ENCODE measurements at regions not wholly inside any gene's neighbourhood (a gene's known extent, or its start where the extent isn't known, plus 50 kb on each side); places are given as distances from the start of the nearest gene placed in this dataset.

DNA sequence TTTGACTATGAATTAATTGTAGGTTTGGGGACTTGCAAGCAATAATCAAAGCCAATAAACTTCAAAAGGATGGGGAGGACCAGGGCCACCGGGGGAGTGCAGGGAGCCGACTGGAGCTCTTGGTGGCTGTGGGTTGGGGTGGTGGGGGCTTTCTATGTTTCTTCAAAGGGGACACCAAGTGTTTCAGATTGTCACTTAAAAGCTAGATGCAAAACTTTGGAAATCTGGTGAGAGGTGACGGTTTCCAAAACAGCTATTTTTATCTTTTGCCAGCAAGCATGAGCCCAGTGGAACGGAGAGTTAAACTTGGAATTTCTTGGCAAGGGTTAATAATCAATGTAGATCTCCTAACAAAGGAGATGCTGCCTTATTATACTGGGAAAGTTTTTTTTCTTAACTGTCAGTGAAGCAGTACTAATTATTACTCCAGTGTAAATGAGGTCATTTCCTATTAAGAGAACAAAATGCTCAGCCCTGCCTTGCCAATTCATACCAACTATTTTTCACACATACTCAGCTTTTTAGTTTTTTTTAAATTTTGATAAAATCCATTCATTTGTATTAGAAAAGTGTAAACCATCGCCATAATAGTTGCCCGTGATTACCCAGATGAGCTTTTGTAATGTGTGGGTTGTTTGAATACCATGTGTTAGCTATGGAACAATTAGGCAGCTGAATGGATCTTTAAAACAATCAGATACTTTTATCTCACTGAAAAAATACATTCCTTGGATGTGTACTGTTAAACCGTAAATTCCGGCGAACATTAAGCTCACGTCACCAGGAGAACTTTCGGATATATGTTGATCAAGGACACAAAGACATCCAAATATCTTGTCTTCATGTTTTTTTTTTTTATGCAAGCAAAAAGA is 95.9 kb upstream of the ZNF536 start:
- Mint-ChIP-seq H3K9me3 (peaks cover 6 to 22% (median 14%) of the 10 kb centered on the region in 7 donors), H3K36me3 (peaks cover 0 to 8% of the 10 kb centered on the region in 2 donors), H3K27me3 (peaks cover 0 to 8% (median 0%) of the 10 kb centered on the region in 3 donors), H3K27ac (no peak overlapping the region), H3K4me1 (no peaks in the 10 kb centered on the region), H3K4me3 (peak overlapping the region in 1 of 8 donors; percentile 61)
- DNase-seq (no peak), ATAC-seq (ENCODE audit: low read depth in 2 of 2) (no peak)

DNA sequence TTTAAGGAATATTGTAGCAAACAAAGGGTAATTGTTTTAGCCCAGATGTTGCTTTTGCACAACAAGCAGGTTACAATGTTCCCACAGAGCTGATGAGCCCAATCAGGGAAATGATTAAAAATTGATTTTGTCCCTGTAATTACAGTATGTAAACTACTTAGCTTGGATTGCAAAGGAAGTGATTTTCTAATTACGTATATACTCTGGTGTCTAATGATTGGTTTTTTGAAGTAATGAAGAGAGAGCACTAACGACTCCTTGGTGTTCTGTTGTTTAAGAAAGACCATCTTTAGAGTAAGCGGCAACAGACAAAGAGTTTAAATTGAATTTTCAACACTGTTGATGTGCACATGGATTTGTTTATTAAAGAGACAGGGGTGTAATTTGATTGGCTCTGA is 95.3 kb upstream of the ZNF536 start:
- Mint-ChIP-seq H3K4me1 (no peaks in the 10 kb centered on the region), H3K9me3 (peaks cover 6 to 19% (median 14%) of the 10 kb centered on the region in 7 donors), H3K4me3 (no peak overlapping the region), H3K27ac (no peak overlapping the region), H3K27me3 (peaks cover 0 to 8% (median 0%) of the 10 kb centered on the region in 3 donors), H3K36me3 (peaks cover 0 to 8% of the 10 kb centered on the region in 2 donors)
- DNase-seq (no peak), ATAC-seq (ENCODE audit: low read depth in 2 of 2) (no peak)

DNA sequence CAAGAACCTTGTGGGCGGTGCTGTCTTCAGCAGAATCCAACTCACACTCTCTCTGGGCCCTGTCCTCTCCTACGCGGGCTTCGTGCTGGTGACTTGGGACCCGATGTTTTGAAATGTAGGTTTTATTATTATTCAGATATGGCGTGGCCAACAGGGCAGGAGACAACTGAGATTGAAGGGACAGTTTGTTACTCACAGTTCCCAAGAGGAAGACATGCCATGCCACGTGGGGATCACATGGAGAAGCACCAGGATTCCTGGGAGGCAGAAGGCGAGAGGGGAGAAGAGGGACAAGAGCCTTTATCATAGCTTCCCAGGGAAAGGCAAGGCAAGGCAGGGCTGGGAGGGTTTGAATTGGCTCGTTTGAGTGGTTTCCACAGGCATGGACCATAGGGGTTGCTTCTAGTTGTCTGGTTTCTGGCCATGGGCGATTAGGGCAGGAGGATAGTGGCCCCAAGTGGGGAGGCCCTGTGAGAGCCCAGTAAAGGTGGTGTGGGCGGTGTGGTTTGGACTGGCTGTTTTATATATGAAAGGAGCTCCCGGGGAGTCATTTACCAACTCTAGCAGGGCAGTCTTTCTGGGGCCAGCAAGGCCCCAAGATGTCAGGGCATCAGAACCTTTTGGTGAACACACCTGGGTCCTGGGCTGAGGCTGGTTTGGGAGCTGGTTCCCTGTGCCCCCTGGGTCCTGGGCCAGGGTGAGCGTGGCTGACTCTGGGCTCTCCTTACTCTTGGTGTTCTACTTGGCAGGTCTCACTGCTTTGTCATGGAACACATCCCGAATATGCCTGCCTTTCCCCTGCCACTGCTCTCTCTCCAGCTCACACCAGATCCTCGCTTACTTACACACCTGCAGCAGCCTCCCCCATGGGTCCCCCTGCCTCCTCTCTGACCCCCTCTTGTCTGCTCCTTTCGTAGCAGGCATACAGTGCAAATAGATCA is 94.0 kb upstream of the ZNF536 start:
- H3K4me3 Mint-ChIP-seq: no peak overlapping the region
- peaks cover 0 to 8% (median 1%) of the 10 kb centered on the region in 3 donors for H3K27me3 Mint-ChIP-seq
- H3K36me3 Mint-ChIP-seq: no peaks in the 10 kb centered on the region
- H3K9me3 Mint-ChIP-seq: peaks cover 2 to 11% (median 7%) of the 10 kb centered on the region in 7 donors
- no peak for DNase-seq
- no peak for ATAC-seq (ENCODE audit: low read depth in 2 of 2)
- H3K4me1 Mint-ChIP-seq: no peaks in the 10 kb centered on the region
- peak overlapping the region in 1 of 6 donors; percentile 2 for H3K27ac Mint-ChIP-seq

DNA sequence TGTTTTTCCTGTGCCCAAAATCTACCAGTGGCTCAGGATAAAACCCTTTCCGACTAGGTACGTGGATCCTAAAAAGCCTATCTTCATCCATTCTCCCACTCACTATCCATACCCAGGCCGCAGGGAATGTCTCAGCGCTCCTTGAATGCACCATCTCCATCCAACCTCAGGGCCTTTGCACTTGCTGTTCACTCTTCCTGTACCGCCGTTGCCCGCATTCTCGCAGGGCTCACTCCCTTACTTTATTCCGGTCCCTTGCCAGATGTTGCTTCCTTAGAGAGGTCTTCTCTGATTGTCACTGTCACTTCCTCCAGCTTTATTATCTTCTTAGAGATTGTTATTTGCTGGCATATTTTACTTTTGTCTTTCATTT is 93.3 kb upstream of the ZNF536 start:
- H3K4me3 Mint-ChIP-seq: no peak overlapping the region
- ATAC-seq (ENCODE audit: low read depth in 2 of 2) (no peak), DNase-seq (no peak)
- no peak overlapping the region for H3K27ac Mint-ChIP-seq
- no peaks in the 10 kb centered on the region for H3K36me3 Mint-ChIP-seq
- H3K4me1 Mint-ChIP-seq: no peaks in the 10 kb centered on the region
- peaks cover 0 to 9% (median under 1%) of the 10 kb centered on the region in 7 donors for H3K9me3 Mint-ChIP-seq
- H3K27me3 Mint-ChIP-seq: peaks cover 0 to 8% (median 4%) of the 10 kb centered on the region in 3 donors

DNA sequence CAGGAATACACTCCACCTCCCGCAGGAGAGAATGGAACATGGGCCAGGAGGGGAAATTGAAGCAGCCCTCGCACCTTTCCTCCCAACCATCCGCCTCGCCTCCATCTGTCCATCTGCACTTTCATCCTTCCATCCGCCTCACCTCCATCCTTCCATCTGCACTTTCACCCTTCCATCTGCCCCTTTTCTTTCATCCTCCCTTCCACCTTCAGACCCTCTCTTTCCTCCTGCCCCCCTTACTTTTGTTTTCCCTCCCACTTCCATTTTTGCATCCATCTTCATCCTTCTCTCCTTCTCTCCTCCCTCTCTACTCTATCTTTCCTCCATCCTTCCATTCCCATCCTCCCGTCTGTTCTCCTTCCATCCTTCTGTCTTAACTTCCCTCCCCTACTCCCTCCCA is 92.2 kb upstream of the ZNF536 start:
- Mint-ChIP-seq H3K27me3 (peaks cover 0 to 8% (median 4%) of the 10 kb centered on the region in 3 donors), H3K4me1 (no peaks in the 10 kb centered on the region), H3K4me3 (no peak overlapping the region), H3K27ac (no peak overlapping the region), H3K36me3 (no peaks in the 10 kb centered on the region), H3K9me3 (peaks cover 0 to 9% (median 0%) of the 10 kb centered on the region in 7 donors)
- ATAC-seq (ENCODE audit: low read depth in 2 of 2): no peak
- DNase-seq: no peak

DNA sequence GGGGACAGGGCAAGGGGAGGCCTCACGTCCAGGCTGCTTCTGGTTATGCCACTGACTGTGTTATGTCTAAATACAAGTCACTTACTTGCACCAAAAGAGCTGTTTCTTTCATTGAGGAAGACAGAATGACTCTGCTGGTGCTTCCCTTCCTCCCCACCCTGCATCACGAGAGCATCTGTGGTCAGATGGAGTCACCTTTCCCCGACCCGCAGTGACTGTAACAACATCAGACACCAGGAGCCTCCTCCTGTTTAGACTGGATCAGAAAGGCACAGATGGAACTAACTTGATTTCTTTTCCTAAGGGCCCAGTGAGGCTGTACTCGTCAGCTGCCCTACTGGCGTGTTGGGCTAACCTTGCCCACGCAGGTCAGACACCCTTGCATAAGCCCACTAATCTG is 90.3 kb upstream of the ZNF536 start:
- Mint-ChIP-seq H3K4me3 (peak overlapping the region in 1 of 8 donors; percentile 14), H3K27ac (no peak overlapping the region), H3K27me3 (peaks cover 0 to 8% (median 4%) of the 10 kb centered on the region in 3 donors), H3K9me3 (peaks cover 0 to 16% (median 3%) of the 10 kb centered on the region in 7 donors), H3K36me3 (no peaks in the 10 kb centered on the region), H3K4me1 (no peaks in the 10 kb centered on the region)
- ATAC-seq (ENCODE audit: low read depth in 2 of 2) (no peak), DNase-seq (no peak)

DNA sequence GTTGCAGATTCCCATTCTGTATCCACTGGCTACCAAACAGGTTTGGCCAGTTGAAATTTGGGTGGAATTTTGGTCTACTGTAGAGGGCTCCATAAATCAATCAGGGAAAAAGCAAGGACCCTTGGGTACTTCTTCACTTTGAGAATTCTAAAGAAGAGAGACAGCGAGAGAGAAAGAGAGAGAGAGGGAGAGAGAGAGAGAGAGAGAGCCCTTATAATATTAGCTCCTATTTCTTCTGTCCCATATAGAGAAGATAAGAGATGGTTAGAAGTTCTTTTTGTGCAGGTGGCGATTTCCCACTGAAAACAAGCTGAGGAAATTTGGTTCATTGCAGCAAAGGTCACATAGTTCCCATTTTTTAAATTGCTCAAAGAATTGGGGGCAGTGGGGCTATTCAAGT is 88.6 kb upstream of the ZNF536 start:
- Mint-ChIP-seq H3K27me3 (peaks cover 0 to 8% (median 4%) of the 10 kb centered on the region in 3 donors), H3K4me3 (no peak overlapping the region), H3K4me1 (no peaks in the 10 kb centered on the region), H3K27ac (no peak overlapping the region), H3K9me3 (peaks cover 0 to 18% (median 8%) of the 10 kb centered on the region in 7 donors), H3K36me3 (no peaks in the 10 kb centered on the region)
- ATAC-seq (ENCODE audit: low read depth in 2 of 2) (no peak), DNase-seq (no peak)

DNA sequence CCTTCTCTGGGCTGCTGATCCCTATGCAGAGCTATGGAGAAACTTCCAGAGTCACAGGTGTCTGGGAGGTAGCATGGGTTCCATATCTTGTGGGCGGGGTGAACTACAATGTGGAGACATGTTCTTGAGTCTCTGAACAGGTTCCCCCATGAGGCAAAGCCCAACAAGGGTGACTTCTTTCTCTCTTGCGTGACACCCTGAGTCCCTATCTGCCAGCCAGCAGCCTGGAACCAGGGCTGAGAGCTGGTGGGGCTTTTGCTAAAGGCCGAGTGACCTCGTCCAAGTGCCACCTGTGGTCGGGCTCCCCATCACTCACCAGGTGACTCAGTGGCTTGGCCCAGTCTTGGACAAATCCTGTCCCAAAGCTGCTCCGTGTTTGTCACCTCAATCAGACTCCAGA is 88.0 kb upstream of the ZNF536 start:
- DNase-seq (no peak), ATAC-seq (ENCODE audit: low read depth in 2 of 2) (no peak)
- Mint-ChIP-seq H3K27ac (no peak overlapping the region), H3K9me3 (peaks cover 0 to 22% (median 9%) of the 10 kb centered on the region in 7 donors), H3K27me3 (peaks cover 0 to 8% (median 4%) of the 10 kb centered on the region in 3 donors), H3K4me3 (no peak overlapping the region), H3K36me3 (no peaks in the 10 kb centered on the region), H3K4me1 (no peaks in the 10 kb centered on the region)

DNA sequence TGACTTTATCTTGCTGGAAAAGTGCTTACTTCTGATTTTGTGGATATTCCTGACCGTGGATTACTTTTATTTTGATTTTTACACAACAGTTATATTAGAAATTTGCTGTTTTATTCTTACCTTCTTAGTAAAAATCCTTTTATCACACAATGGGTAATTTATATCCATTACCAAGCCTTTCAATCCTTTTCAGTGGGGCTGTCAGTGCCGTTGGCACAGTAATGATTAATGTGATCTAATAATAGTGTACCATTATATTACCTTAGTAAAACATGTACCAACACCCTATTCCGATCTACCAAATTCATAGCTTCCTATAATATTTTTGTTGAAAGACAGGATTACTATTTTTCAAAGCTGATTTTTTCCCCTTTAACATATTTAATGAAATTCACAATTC is 87.3 kb upstream of the ZNF536 start:
- no peak overlapping the region for H3K27ac Mint-ChIP-seq
- no peak overlapping the region for H3K4me3 Mint-ChIP-seq
- peaks cover 0 to 6% (median 4%) of the 10 kb centered on the region in 3 donors for H3K27me3 Mint-ChIP-seq
- ATAC-seq (ENCODE audit: low read depth in 2 of 2) (no peak), DNase-seq (no peak)
- H3K36me3 Mint-ChIP-seq: no peaks in the 10 kb centered on the region
- no peaks in the 10 kb centered on the region for H3K4me1 Mint-ChIP-seq
- peaks cover 0 to 22% (median 9%) of the 10 kb centered on the region in 7 donors for H3K9me3 Mint-ChIP-seq

DNA sequence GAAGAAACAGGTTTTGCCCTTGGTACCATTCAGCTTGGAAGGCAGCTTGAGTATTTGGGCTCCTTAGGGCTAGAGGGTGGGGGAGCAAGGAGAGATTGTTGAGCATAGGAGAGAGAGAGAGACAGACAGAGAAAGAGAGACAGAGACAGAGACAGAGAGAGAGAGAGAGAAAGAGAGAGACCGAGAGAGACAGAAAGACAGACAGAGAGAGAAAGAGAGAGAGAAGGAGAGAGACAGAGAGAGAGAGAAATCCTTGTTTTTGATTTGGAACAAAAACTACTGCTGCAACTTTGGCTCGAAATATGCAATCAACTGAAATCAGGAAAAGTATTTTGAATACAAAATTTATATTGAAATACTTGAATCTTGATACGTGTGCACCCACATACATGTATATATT is 85.8 kb upstream of the ZNF536 start:
- Mint-ChIP-seq H3K9me3 (peaks cover under 1 to 17% (median 12%) of the 10 kb centered on the region in 7 donors), H3K4me1 (no peaks in the 10 kb centered on the region), H3K27me3 (peaks cover 0 to 4% (median 0%) of the 10 kb centered on the region in 3 donors), H3K27ac (peak overlapping the region in 1 of 6 donors; percentile 82), H3K4me3 (no peak overlapping the region), H3K36me3 (no peaks in the 10 kb centered on the region)
- DNase-seq: no peak
- ATAC-seq (ENCODE audit: low read depth in 2 of 2): no peak

DNA sequence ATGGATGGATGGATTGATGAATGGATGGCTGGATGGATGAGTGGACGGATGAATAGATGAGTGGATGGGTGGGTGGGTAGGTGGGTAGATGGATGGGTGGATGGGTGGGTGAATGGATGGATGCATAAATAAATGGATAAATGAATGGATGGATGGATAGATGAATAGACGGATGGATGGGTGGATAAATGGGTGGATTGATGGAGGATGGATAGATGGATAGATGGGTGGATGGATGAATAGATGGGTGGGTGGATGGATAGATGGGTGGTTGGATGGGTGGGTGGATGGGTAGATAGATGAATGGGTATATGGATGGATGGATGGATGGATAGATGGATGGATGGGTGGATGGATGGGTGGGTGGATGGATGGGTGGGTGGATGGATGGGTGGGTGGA is 84.9 kb upstream of the ZNF536 start:
- ATAC-seq (ENCODE audit: low read depth in 2 of 2) (no peak), DNase-seq (no peak)
- H3K27ac Mint-ChIP-seq: no peak overlapping the region
- peaks cover 0 to 4% (median 0%) of the 10 kb centered on the region in 3 donors for H3K27me3 Mint-ChIP-seq
- H3K9me3 Mint-ChIP-seq: peaks cover 4 to 18% (median 12%) of the 10 kb centered on the region in 7 donors
- H3K4me3 Mint-ChIP-seq: no peak overlapping the region
- no peaks in the 10 kb centered on the region for H3K4me1 Mint-ChIP-seq
- no peaks in the 10 kb centered on the region for H3K36me3 Mint-ChIP-seq

DNA sequence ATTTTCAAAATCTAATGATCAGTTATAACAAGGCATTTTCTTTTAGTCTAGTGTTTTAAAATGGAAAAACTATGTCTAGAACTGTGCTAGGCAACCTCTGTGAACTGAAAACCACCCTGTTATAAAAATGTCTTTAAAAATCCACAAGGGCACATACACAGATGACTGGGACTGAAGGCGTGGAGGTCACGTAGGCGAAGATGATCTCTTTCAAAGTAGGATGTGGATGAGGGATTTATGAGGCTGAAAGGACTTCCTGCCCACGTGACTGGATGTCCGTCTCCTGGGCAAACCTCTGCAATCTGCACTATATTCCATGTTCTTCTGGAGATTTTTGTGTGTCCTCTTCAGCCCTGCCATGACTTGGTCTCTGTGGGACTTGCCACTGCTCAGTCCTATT is 84.2 kb upstream of the ZNF536 start:
- Mint-ChIP-seq H3K27ac (no peak overlapping the region), H3K27me3 (peaks cover 0 to 4% (median 0%) of the 10 kb centered on the region in 3 donors), H3K4me3 (no peak overlapping the region), H3K36me3 (no peaks in the 10 kb centered on the region), H3K4me1 (no peaks in the 10 kb centered on the region), H3K9me3 (peaks cover 5 to 18% (median 12%) of the 10 kb centered on the region in 7 donors)
- DNase-seq (no peak), ATAC-seq (ENCODE audit: low read depth in 2 of 2) (no peak)

DNA sequence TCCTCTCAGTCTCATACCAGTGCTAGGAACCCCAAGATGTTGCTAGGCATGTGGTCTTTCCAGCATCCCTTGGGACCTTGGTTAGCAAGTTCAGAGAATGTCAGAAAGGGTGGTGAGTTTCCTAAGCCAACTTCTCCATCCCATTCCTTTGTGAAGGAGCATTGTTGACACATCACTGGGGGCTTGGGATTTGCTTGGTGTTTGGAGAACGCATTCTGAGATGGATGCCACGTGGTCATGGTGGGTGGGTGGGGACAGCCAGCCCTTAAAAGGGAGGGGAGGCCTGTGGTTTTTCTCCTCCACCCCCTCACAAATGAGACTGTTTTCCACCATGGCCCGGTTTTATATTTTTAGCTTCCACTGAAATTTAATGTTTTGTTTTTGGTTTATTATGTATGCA is 83.3 kb upstream of the ZNF536 start:
- no peaks in the 10 kb centered on the region for H3K36me3 Mint-ChIP-seq

More for the DNA sequence above, 83.3 kb upstream of the ZNF536 start:
- Mint-ChIP-seq H3K27me3 (no peaks in the 10 kb centered on the region), H3K9me3 (peaks cover 5 to 18% (median 11%) of the 10 kb centered on the region in 7 donors), H3K4me1 (no peaks in the 10 kb centered on the region), H3K4me3 (no peak overlapping the region), H3K27ac (no peak overlapping the region)
- no peak for DNase-seq
- no peak for ATAC-seq (ENCODE audit: low read depth in 2 of 2)
